Dermis microvascular lymphatic vessel endothelial cell (primary cell): ENCODE measurements at regions not wholly inside any gene's neighbourhood (a gene's known extent, or its start where the extent isn't known, plus 50 kb on each side); places are given as distances from the start of the nearest gene placed in this dataset.
"Not testable (repeated sequence)": the region's sequence is repeated elsewhere in the genome, so short reads cannot be mapped to it uniquely, and the experiment has no call there.

Experiments used
- DNase-seq, 2 donors: peaks; one replicate each; pipeline versions ENCODE4 v3.0.0 to v3.0.0-alpha.2; 2010; ENCODE audit warnings: low read depth in 2 of 2

- peak; percentile 50 to 54 for DNase-seq
Measured at GRCh38 chr12:97984436-97984835, 521.8 kb downstream of the RMST start.

GRCh38 chr12:97984974-97985580 is 522.5 kb downstream of the RMST start:
- DNase-seq: no peak

GRCh38 chr12:97985834-97986233 is 523.2 kb downstream of the RMST start:
- DNase-seq: no peak

GRCh38 chr12:97988588-97988987 is 526.0 kb downstream of the RMST start:
- DNase-seq: not testable (repeated sequence)

GRCh38 chr12:97989366-97989940 is 525.9 kb upstream of the TMPO start:
- no peak for DNase-seq

GRCh38 chr12:97994746-97995484 is 520.5 kb upstream of the TMPO start:
- no peak for DNase-seq

GRCh38 chr12:97995559-97995958 is 519.8 kb upstream of the TMPO start:
- no peak for DNase-seq

- DNase-seq: no peak
Measured at GRCh38 chr12:98001430-98001829, 514.0 kb upstream of the TMPO start.

GRCh38 chr12:98002887-98003493 is 512.4 kb upstream of the TMPO start:
- DNase-seq: peak; percentile 31 to 33

- no peak for DNase-seq
Measured at GRCh38 chr12:98007963-98008362, 507.4 kb upstream of the TMPO start.

- no peak for DNase-seq
Measured at GRCh38 chr12:98013560-98013959, 501.8 kb upstream of the TMPO start.

- DNase-seq: no peak
Measured at GRCh38 chr12:98018836-98019235, 496.6 kb upstream of the TMPO start.

- no peak for DNase-seq
Measured at GRCh38 chr12:98020376-98020775, 495.0 kb upstream of the TMPO start.

- no peak for DNase-seq
Measured at GRCh38 chr12:98022961-98023360, 492.4 kb upstream of the TMPO start.

GRCh38 chr12:98037401-98038140 is 477.8 kb upstream of the TMPO start:
- no peak for DNase-seq

GRCh38 chr12:98042668-98043067 is 472.7 kb upstream of the TMPO start:
- no peak for DNase-seq

- no peak for DNase-seq
Measured at GRCh38 chr12:98045395-98045794, 470.0 kb upstream of the TMPO start.

- DNase-seq: no peak
Measured at GRCh38 chr12:98048326-98048725, 467.1 kb upstream of the TMPO start.

GRCh38 chr12:98053202-98053601 is 462.2 kb upstream of the TMPO start:
- no peak for DNase-seq

GRCh38 chr12:98057701-98058100 is 457.7 kb upstream of the TMPO start:
- DNase-seq: no peak

GRCh38 chr12:98058213-98058612 is 457.2 kb upstream of the TMPO start:
- DNase-seq: no peak

- no peak for DNase-seq
Measured at GRCh38 chr12:98058838-98059237, 456.6 kb upstream of the TMPO start.
